ENCODE measurements at regions not wholly inside any gene's neighbourhood (a gene's known extent, or its start where the extent isn't known, plus 50 kb on each side); places are given as distances from the start of the nearest gene placed in this dataset.

DNA sequence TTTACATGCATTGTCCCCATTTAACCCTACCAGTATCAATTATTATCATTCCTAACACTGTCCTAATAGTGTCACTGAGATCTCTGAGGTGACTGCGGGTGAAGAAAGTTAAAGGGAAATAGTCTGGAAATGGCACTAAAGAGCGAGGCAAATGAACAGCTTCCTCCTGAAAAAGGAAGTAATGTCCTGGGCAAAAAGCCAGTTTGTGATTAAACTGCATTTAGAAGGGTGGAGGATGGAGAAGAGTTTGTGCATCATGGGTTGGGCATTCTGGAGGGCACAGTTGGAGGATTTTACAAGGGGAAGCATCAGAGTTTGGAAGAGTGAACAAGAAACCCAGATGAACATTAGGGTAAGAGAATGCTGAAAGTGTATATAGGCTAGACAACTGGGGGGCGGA lies 60.5 kb upstream of the SLC25A4 start:
- TF ChIP-seq EZH2phosphoT487 (IDR thresholded peaks at IDR 0.05; ENCODE audit: insufficient read depth, low read depth), result no peak
- no peak for TF ChIP-seq EZH2 (IDR thresholded peaks at IDR 0.05; ENCODE audit: insufficient read depth, poor library complexity, severe bottlenecking)

All from GM23248 (cell line).